HG03439 (cell line): ENCODE measurements at regions not wholly inside any gene's neighbourhood (a gene's known extent, or its start where the extent isn't known, plus 50 kb on each side); places are given as distances from the start of the nearest gene placed in this dataset.
"Not testable (repeated sequence)": the region's sequence is repeated elsewhere in the genome, so short reads cannot be mapped to it uniquely, and the experiment has no call there.

ENCODE experiments used
- ATAC-seq: cut with Tn5 transposase; IDR thresholded peaks from one replicate; pipeline ENCODE4 v1.9.1; 2021; ENCODE audit warnings: mild to moderate bottlenecking, moderate library complexity; ENCODE audit not compliant: unreplicated experiment

DNA sequence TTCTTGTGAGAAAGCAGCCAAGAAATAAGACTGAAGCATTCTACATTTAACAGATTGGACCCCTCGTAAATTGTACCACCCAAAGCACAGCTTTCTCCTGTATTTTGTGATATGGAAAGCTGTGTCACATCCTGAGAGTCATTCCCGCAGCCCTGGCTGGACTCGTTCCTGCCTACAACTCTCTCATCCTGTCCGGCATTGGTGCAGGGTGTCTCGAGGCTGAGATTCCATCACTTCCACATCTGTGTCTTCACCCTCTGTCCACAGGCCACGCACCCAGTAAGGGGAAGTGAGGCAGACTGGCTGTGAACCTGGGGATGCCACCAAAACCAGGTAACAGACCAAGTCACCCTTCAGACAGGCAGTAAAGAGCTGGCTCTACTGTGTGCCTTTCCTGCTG is 146.2 kb upstream of the KLF6 start:
- ATAC-seq = no peak

DNA sequence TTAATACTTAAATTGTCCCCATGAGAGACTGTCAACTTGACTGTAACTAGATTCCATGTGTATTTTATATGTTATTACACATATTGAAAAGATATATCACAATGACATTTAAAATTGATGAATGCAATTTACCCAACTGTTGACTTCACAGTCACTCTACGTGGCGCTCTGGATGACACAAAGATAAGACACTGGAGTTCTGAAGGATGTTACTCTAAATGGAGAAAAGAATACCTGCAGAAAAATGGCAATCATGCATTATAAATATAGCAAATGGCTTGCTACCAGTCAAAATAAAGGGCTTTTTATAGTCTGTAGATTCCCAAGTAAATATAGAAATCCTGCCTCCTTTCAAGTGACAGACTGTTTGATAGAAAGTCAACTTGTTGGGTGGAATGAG is 143.6 kb upstream of the KLF6 start:
- ATAC-seq = no peak

DNA sequence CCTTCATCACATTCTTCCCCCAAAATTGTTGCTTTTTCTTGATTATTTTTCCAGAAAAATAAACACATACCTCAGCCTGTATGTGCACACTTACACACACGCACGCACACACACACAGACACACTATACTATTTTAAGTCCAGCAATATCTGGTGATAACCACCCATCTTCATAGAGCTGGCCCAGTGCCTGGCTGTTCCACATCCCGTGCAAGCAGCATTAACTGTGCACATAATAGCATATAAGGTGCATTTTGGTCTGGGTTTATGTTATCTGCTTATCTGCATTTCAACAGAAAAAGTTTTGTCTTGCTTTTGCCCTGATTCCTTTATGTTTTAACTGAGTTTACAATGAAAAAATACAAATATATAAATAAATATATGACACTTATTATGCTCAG is 143.1 kb upstream of the KLF6 start:
- no peak for ATAC-seq

DNA sequence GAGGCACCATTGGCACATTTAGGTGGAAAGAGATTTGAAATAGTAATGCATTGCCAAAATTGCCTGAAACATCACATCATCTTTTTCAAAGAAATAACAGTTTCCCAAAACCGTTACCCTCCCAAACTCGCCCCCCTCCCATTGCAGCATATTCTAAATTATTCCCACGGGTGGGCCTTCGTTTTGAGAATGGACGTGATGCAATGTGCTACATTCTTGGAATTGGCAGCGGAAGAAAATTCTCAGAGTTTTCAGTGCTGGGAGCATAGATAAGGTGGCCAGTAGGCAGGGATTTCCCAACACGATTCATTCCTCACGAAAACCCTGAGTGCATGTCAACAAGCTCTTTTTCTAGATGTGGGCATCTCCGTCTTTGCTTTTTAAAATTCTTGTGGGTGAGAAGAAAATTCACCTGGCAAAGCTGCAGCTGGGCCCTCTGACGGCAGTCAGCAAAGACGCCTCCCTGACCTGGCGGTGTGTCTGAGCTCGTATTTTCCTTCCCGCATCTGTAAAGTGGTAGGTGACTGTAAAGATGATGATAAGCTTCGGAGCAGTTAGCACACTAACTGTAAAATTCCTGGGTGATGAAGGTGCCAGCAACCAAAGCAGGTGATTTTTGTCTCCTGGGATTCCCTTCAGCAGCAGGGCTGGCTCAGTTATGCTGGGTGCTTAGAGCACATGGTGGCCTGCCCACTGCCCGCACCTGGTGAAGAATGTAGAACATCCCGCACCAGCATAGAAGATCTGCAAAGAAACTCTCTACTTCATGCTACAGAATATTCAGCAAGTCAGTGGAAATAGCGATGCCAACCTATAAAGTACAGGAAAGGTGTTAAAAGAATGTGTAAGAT is 141.9 kb upstream of the KLF6 start:
- ATAC-seq = no peak

DNA sequence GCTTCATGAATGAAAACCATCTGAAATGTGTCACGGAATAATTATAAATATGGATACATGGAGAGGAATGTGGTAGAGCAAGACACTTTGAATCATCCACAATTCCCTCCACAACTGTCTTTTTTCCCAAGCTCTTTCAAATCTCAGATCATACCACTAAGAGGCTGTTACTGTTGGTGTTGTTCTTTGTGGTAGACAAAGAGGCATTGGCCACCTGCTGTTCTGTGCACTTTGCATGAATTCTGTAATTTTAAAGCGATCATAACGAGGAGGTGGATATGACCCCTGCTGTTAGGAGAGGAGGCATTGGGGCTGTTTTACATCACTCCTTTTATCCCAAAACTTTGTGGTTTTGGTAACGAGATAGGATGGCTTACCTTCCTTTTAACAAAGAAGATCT is 141.2 kb upstream of the KLF6 start:
- no peak for ATAC-seq

DNA sequence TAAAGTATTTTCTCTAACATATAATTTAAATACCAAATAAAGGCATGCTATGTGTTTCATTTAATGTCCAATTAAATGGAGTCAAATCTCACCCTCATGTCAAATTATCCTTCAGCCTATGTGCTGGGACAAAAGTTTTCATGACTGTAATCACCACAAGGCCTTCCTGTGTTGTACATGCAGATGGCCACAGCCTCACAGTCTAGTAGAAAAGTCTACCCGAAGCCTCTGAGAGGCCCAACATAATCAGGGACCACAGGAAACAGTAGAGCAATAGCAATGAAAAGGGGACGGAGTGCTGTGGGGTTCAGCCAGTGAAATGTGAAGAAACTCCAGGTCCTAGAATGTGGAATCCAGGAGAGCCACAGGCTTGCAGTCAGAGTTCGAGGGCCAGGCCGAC is 140.2 kb upstream of the KLF6 start:
- no peak for ATAC-seq

DNA sequence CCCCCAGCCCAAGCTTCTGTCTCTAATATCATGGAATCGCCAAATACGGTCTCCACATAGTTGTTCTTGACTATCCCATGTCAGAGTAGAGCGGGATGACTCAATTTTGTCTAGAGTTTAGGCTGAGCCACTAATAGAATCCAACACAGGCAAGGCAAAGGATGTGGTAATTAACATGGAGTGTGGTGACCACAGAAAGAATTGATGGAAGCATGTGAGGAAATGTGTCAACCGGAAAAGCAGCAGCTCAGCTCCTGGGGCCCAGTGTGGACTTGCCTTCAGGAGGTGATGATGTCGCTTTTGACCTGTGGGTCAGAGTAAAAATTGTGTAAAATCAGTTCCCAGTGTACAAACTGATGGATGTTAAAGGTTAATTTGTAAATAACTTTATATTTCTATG is 139.3 kb upstream of the KLF6 start:
- ATAC-seq = no peak

DNA sequence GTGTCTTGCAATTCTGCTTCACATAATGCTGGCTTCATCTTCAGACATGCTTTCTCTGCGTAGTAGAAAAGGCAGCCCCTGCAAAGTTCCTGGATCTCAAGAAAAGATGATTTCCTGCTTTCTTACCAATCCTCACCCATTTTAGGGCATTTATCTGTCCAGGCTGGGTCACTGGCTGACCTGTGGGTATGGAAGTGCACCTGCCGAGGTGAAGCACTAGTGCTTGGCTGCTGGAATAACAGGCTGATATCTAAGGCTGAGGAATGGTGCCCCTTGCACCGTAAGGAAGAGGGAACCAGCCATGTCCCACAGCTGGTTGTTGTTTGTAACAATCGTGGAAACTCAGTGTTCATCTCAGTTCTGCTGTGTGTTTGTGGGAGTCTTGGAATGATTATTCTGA is 138.0 kb upstream of the KLF6 start:
- ATAC-seq = no peak

DNA sequence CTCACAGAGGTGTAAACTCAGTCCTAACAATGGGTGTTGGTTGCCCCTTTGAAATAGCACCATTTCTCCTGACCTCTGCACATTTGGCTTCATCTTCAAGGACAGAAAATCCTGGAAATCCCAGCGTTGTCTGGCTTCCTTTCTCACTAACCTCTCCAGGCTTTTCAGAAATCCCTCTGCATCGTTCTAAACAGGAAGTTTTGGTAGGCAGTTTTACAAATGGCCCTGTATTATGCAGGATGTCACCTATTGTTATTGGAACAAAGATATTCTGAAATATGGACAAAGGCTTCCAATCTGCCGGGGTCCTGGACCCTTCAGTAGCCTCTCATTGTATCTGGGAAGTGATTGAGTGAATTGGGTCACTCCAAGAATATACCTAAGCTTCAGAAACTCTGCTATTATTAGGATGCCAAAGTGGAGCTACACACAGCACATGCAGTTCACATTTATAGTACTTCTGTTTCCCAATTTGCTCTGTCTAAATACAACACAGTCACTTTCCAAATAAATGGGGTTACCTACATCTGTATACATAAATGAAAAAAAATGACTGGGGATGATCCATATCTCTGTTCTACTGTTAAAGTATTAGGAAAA is 134.8 kb upstream of the KLF6 start:
- ATAC-seq = no peak

DNA sequence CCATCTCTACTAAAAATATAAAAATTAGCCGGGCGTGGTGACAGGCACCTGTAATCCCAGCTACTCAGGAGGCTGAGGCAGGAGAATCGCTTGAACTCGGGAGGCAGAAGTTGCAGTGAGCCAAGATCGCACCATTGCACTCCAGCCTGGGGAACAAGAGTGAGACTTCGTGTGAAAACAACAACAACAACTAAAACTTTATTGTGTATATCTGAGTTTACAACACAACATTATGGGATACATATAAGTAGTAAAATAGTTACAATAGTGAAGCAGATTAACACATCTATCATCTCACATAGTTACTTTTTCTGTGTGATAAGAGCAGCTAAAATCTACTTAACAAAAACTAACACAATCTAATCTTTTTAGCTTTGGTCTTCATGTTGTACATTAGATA is 132.4 kb upstream of the KLF6 start:
- ATAC-seq = not testable (repeated sequence)

DNA sequence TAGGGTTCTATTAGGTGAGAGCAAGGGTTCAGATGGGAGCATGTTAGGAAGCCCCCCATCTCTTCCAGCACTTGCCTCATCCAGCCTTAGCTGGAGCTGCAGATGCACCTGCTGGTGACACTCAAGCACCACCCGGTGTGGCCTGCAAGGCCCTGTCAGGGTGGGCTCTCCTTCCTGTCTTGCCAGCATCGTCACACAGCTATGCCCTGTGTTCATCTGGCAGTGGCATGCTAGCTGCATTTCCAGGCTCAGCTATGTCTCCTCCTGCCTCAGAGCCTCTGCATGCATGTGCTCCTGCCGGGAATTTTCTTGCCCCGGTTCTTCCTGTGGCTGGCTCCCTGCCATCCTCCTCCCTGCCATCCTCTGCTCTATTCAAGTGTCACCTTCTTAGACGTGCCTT is 129.7 kb upstream of the KLF6 start:
- ATAC-seq = no peak

DNA sequence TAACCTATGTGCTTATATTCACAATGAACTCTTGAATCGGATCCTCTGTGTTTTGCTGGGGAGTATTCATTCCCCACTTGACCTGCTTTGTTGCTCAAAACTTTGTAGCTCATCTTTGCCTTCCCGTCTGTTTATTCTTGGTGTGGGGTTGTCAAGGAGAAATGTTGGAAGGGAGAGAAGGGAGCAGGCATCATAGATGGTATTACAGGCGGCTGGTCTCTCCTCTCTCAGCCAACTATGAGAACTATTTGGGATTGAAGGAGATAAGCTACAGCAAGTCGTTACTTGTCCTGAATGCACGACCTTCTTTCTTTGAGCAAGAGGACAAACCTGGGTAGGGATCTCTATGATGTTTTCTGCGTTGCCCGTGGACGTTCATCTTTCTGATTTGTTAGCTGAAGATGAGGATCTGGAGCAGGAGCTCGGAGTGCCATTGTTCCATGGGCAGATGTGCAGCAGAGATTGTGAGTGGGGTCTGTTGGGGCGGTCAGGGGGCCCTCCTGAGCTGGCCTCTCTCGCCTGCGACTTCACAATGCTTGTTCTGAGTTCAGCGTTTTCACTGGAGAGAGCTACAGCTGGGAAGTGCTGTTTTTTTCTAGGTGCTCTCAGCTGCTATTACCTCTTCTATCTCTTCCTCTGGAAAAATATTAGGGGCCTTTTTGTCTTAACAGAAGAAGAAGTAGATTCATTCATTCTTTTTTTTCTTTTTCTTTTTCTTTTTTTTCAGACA is 126.9 kb upstream of the KLF6 start:
- no peak for ATAC-seq

DNA sequence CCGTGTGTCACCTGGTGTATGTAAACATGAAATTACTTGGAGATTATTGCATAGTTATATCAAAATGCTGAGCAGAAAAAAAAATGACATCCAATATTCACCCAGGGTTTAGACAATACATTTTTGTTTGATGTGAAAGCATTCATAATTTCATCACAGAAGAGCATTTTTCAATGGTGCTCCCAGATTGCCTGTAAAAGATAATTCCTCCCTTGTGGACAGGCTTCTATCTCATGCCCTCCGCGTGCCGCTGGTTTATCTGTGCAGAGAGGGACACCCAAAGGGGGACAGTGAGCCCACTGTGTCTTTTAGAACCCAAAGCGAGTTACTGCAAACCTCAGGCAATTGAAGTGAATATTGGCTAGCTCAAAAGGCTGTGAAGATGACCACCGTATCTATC is 126.2 kb upstream of the KLF6 start:
- ATAC-seq = no peak

DNA sequence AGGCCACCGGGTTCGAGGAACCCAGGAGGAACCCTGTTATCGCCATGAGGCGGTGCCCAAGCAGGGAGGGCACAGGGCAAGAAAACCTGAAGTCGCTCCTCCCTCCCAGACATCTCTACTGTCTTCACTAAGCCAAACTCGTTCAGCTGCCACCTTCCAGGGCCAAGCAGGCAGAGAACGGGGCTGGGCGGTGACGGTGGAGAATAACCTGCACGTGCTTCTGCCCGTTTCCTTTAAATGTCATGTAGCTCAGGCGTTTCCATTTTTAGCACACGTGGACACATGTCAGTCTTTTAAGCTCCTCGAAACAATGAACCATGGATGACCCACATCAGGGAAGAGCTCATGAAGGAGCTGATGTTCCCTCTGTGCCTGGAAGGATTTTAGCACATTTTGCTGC is 124.3 kb upstream of the KLF6 start:
- ATAC-seq = no peak

DNA sequence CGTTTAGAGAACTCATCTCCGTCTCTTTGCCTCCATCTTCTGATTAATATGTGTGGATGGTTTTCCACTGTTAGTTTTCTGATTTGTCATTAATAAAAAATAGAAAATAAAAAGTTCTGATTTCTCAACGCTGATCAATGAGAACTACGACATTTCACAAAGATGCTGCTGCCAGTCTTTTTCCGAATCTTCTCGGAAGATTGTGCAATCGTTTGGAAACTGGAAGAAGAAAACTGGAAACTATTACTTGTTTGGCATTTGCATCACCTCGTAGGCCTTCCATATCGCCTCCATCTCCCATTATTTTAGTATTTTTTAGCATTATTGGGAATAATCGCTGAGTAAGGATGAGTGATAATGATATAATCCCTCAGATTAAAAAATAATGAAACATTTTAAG is 123.2 kb upstream of the KLF6 start:
- no peak for ATAC-seq

DNA sequence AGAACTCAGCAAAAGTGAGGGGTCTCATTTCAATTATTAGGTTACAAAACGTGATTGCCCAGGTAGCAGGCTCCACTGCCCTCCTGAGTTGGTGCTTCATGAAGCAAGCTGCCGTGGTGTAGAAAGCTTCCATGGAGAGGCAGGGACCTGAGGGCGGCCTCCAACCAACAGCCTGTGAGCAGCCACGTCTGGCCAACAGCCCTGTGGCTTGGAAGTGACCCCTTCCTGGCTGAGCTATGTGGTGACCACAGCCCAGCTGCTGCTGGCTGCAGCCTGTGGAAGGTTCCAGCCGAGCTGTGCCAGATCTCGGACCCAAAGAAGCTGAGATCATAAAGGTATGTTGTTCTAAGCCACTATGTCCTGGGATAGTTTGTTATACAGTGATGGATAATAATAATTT is 122.5 kb upstream of the KLF6 start:
- ATAC-seq = no peak

DNA sequence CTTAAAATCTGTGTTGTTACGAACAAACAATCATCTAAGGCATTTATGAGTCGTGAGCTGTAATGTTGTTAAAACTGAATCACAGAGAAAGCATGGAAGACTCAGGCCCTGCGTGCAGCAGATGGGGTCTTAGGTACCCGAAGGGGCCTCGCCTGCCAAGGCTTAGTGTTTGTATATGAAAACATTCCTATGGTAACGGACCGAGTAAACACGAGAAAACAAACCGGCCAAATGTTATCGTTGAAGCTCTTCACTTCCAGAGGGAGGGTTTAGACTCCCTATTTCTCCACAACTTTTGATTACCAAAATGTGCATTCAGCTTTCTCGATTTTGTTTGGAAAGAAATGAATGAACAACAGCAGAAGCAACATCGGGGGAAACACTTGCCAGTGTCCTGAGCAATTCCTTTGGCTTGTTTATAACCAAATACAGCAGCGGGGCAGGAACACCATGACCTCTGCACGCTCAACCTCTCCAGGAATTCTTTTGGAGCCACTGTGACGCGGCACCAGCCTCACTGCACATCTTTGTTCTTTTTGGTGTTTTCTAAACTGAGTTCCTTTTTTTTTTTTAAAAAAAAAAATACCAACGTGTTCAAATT is 121.6 kb upstream of the KLF6 start:
- no peak for ATAC-seq

DNA sequence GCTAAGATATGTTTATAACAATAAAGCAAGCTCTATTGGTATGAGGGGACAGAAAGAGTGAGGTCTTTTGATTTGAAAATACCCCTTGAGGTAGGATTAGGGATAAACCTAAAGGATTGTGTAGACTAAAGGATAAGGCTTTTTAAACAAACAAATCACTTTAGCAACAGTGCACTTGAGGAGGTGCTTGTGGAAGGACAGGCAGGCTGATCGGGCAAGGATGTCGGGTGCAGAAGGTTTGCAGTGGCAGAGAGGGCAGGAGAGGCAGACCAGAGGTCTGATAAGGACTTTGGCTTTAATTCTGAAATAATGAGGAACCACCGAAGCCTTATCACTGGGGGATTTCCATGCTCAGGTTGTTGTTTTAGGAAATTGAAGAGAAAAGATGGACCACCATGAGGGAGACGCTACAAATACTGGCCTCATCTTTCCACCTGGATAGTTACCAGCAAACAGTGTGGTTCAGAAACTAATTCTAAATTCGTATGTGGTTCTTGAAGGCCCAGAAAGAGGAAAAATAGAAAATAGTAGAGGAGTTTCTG is 119.5 kb upstream of the KLF6 start:
- ATAC-seq = no peak

DNA sequence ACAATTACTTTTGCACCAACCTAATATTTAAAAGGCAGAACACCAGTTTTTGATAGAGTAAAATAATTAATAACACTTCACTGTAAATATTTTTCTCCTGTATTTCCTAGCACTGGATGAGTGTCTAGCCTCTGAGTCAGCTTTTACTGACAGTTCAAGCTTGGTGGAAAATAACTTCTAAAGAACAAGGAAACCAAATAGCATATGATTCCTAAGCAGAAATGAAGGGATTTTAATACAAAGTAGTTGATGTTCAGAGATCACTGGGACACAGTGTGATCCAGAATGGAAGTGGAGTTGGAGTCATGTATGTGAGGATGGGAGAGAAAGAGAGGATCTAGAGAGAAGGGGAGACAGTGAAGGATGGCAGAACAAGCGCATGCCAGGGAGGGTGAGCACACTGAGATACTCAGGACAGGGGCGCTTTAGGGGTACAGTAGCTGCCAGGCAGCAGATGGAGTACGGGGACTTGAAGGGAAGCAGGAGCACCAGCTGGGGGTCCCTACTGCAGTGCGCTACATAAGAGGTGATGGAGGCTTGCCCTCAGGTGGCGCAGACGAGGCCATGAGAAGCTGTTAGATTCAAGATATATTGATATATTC is 117.9 kb upstream of the KLF6 start:
- peak; percentile 15 for ATAC-seq

DNA sequence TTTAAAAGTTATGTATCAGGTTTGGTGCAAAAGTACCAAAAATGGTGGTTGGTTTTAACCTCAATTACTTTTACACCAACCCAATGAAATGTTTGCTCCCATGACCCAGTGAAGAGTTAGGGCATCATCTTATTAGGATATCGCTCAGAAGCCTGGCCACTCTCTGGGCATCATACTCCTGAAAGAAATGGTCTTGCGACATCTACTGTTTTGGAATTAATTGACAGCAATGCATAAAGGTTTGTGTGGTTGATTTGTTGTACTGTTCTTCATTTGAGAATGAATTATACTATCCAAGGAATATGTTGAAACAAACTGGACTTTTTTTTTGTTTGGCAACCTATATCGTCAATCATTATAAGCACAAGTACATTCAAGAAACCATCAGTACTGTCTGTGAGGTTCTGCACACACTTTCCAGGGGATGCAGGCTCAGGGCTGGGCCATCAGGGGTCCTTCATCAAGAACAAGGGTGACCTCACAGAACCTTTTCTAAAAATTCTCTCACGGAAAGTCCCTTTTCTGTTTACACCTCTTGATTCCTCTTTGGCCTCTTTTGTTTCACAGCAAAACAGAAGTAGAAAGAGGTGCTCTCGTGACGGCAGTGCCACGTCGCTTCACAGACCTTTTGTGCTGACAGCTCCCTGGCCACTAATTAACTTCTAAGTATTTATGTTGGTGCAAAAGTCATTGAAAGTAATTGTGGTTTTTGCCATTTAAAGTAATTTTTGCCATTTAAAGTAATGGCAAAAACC is 117.2 kb upstream of the KLF6 start:
- ATAC-seq = peak; percentile 94
